SK-N-SH treated with all-trans-retinoic acid at 6 μM for 48 hours (cell line): ENCODE measurements at regions not wholly inside any gene's neighbourhood (a gene's known extent, or its start where the extent isn't known, plus 50 kb on each side); places are given as distances from the start of the nearest gene placed in this dataset.
"Not testable (repeated sequence)": the region's sequence is repeated elsewhere in the genome, so short reads cannot be mapped to it uniquely, and the experiment has no call there.

Experiments
- ARNTL ChIP-seq: fragments of 450-650 bp; formaldehyde crosslinking; IDR thresholded peaks from 2 replicates; pipeline ENCODE4 v1.5.0; 2020; ENCODE audit warnings: low read depth, mild to moderate bottlenecking, moderate library complexity, borderline replicate concordance
- BACH2 ChIP-seq: fragments of 250-450 bp; sonication (Bioruptor Pico); IDR thresholded peaks from 2 replicates; pipeline ENCODE4 v1.9.0; 2021; ENCODE audit warnings: mild to moderate bottlenecking, borderline replicate concordance
- CREB5 ChIP-seq: fragments of 250-450 bp; sonication (Bioruptor Pico); IDR thresholded peaks from 2 replicates; pipeline ENCODE4 v1.5.1; 2020; ENCODE audit warnings: low read depth, mild to moderate bottlenecking, moderate library complexity
- RARB ChIP-seq: fragments of 250-450 bp; sonication (Bioruptor Pico); IDR thresholded peaks from 2 replicates; pipeline ENCODE4 v1.8.0; 2021; ENCODE audit warnings: mild to moderate bottlenecking, moderate library complexity
- TOX ChIP-seq: fragments of 250-450 bp; sonication (Bioruptor Pico); IDR thresholded peaks from 2 replicates; pipeline ENCODE4 v1.8.0; 2021; ENCODE audit warnings: mild to moderate bottlenecking, moderate library complexity, borderline replicate concordance
- TSHZ2 ChIP-seq: fragments of 250-450 bp; sonication (Bioruptor Pico); IDR thresholded peaks from 2 replicates; pipeline ENCODE4 v1.5.0; 2020; ENCODE audit warnings: mild to moderate bottlenecking, moderate library complexity
- ZFP3 ChIP-seq: fragments of 250-450 bp; sonication (Bioruptor Pico); IDR thresholded peaks from 2 replicates; pipeline ENCODE4 v1.5.0; 2020; ENCODE audit warnings: mild to moderate bottlenecking, moderate library complexity

GRCh38 chr1:234846813-234847212 lies 236.8 kb upstream of the IRF2BP2 start:
- TF ChIP-seq RARB (CRISPR knock-in tag); BACH2 (CRISPR knock-in tag); ARNTL; CREB5 (CRISPR knock-in tag); ZFP3 (CRISPR knock-in tag); TSHZ2 (CRISPR knock-in tag): not testable (repeated sequence)
- TF ChIP-seq TOX (CRISPR knock-in tag), result peak; percentile 14; the same call in 1 of the 2 replicates
